Esophagus squamous epithelium (tissue), 5 donors: ENCODE measurements at regions not wholly inside any gene's neighbourhood (a gene's known extent, or its start where the extent isn't known, plus 50 kb on each side); places are given as distances from the start of the nearest gene placed in this dataset.

ENCODE experiments used
- DNase-seq: peaks from one replicate; lab custom pipeline; 2025; lab: John Stamatoyannopoulos, UW
- H3K27ac ChIP-seq, 4 donors: fragments of 200-600 bp; sonication (generic); one replicate each; pipeline ENCODE4 v1.5.1; 2016 to 2019; ENCODE audit warnings: mild to moderate bottlenecking in 1 of 4
- H3K27me3 ChIP-seq, 4 donors: fragments of 200-600 bp; sonication (generic); 1 replicate in 3 of 4; 2 replicates in 1 of 4; pipeline versions ENCODE4 v1.5.1 to v1.6.0; 2017 to 2021; ENCODE audit warnings: antibody characterized with exemption in 1 of 4
- H3K36me3 ChIP-seq, 3 donors: fragments of 200-600 bp; sonication (generic); one replicate each; pipeline ENCODE4 v1.5.1; 2016 to 2019
- H3K4me1 ChIP-seq, 3 donors: fragments of 200-600 bp; sonication (generic); one replicate each; pipeline ENCODE4 v1.5.1; 2017 to 2019
- H3K4me3 ChIP-seq, 4 donors: fragments of 200-600 bp; sonication (generic); 1 replicate in 3 of 4; 2 replicates in 1 of 4; pipeline ENCODE4 v1.5.1; 2016 to 2019; ENCODE audit warnings: mild to moderate bottlenecking in 2 of 4, moderate library complexity in 1 of 4
- H3K9me3 ChIP-seq, 3 donors: fragments of 200-600 bp; sonication (generic); one replicate each; pipeline ENCODE4 v1.5.1; 2016 to 2019
- CTCF ChIP-seq, 6 experiments: fragments of 450-650 bp in 4 of 6; fragments of 200-600 bp in 2 of 6; sonication (generic) in 2 of 6; IDR thresholded peaks; one replicate each; pipeline ENCODE4 v1.5.1; 2016 to 2019; ENCODE audit warnings: antibody characterized with exemption in 6 of 6, mild to moderate bottlenecking in 4 of 6, moderate library complexity in 4 of 6
- POLR2A ChIP-seq, 4 donors: fragments of 450-650 bp; IDR thresholded peaks; one replicate each; pipeline ENCODE4 v1.6.1; 2017; ENCODE audit warnings: antibody characterized with exemption in 4 of 4, mild to moderate bottlenecking in 4 of 4, moderate library complexity in 3 of 4
- WGBS, 2 donors: methylation state at CpG; one replicate each; pipeline ENCODE4 v1.1.5; 2018; 5-methylcytosine and 5-hydroxymethylcytosine counted together
- intact Hi-C: fragments of 100-400 bp; cut with DNase I; formaldehyde crosslinking; loops from one replicate; pipeline ENCODE4 v1.15.0; 2022
- donor health status: DM: yes; HTN: yes; CAD: no.

- WGBS, 2 donors, result no CpG with 5 or more reads among the region's 1 CpG
- intact Hi-C loops, result no loop called here
- DNase-seq, result no peak
Observed at GRCh38 chr7:109059089-109059488, 489.4 kb downstream of the DNAJB9 start.

DNA sequence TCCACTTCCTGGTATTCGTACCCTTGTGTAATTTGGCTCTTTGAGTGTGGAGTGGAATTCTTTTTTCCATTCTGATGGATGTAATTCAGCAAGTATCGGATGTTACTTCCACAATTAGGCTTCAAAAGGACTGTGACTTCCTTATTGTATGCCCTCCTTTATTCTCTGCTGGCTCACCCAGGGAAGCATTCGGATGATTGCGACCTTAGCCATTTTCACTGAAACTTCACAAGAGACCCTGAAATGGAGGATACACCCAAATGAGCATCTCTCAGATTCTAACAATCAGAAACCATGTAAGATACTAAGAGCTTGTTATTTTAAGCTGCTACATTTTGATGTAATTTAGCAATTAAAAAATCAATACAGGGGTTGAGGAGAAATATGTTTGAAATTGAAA, 493.1 kb downstream of the DNAJB9 start:
- no peak overlapping the region for H3K27ac ChIP-seq
- TF ChIP-seq POLR2A (IDR thresholded peaks at IDR 0.05) (no peak), CTCF (IDR thresholded peaks at IDR 0.05) (no peak)
- H3K27me3 ChIP-seq, result no peaks in the 10 kb centered on the region
- intact Hi-C loops, result no loop called here
- H3K9me3 ChIP-seq, result no peaks in the 10 kb centered on the region
- no peak overlapping the region for H3K4me3 ChIP-seq
- H3K4me1 ChIP-seq, result no peaks in the 10 kb centered on the region
- 70 to 79% methylated on average over 4 of the region's 4 CpGs for WGBS, 2 donors
- DNase-seq, result no peak
- H3K36me3 ChIP-seq, result no peaks in the 10 kb centered on the region

More at GRCh38 chr7:109059089-109059488, 489.4 kb downstream of the DNAJB9 start:
- TF ChIP-seq POLR2A (IDR thresholded peaks at IDR 0.05), result no peak
- no peak for TF ChIP-seq CTCF (IDR thresholded peaks at IDR 0.05)
- Histone ChIP-seq H3K27me3 (no peaks in the 10 kb centered on the region), H3K4me3 (no peak overlapping the region), H3K4me1 (no peaks in the 10 kb centered on the region), H3K36me3 (no peaks in the 10 kb centered on the region), H3K9me3 (no peaks in the 10 kb centered on the region), H3K27ac (no peak overlapping the region)

- no peaks in the 10 kb centered on the region for H3K36me3 ChIP-seq
- H3K9me3 ChIP-seq, result no peaks in the 10 kb centered on the region
- H3K4me1 ChIP-seq, result no peaks in the 10 kb centered on the region
- TF ChIP-seq CTCF (IDR thresholded peaks at IDR 0.05), result no peak
- no peak for TF ChIP-seq POLR2A (IDR thresholded peaks at IDR 0.05)
- H3K4me3 ChIP-seq, result no peak overlapping the region
- DNase-seq, result no peak
- no peaks in the 10 kb centered on the region for H3K27me3 ChIP-seq
- 83 to 93% methylated on average over 3 of the region's 3 CpGs for WGBS, 2 donors
- intact Hi-C loops, result no loop called here
- no peak overlapping the region for H3K27ac ChIP-seq
Observed at GRCh38 chr7:109073543-109073942, 503.9 kb downstream of the DNAJB9 start.

GRCh38 chr7:109076396-109076972, 506.8 kb downstream of the DNAJB9 start:
- intact Hi-C loops, result no loop called here
- 50 to 65% methylated on average over 2 of the region's 2 CpGs for WGBS, 2 donors
- Histone ChIP-seq H3K36me3 (no peaks in the 10 kb centered on the region), H3K27ac (no peak overlapping the region), H3K4me3 (no peak overlapping the region), H3K9me3 (no peaks in the 10 kb centered on the region), H3K4me1 (no peaks in the 10 kb centered on the region), H3K27me3 (no peaks in the 10 kb centered on the region)
- no peak for DNase-seq
- TF ChIP-seq CTCF (IDR thresholded peaks at IDR 0.05) (no peak), POLR2A (IDR thresholded peaks at IDR 0.05) (no peak)

DNA sequence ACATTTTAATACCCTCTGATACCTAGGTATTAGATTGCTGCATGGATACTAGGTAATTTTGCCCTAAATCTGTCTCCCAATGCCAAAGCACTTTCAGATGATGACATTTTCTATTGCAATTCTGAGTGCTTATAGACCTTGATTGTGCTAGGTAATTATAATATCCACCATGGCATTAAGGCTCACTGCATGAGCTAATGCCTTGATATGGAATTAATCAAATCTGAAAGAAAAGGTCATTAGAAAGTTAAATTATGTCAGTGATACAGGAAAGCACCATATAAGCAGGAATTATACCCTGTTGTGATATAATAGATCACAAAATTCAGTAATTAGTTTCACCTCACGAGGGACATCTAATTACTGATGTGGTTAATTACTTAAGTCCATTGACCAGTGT, 521.4 kb downstream of the DNAJB9 start:
- H3K9me3 ChIP-seq, result no peaks in the 10 kb centered on the region
- no peaks in the 10 kb centered on the region for H3K4me1 ChIP-seq
- intact Hi-C loops, result no loop called here
- no peak for DNase-seq
- no peak for TF ChIP-seq CTCF (IDR thresholded peaks at IDR 0.05)
- no peak for TF ChIP-seq POLR2A (IDR thresholded peaks at IDR 0.05)
- no peak overlapping the region for H3K27ac ChIP-seq
- no peak overlapping the region for H3K4me3 ChIP-seq
- no peaks in the 10 kb centered on the region for H3K27me3 ChIP-seq
- H3K36me3 ChIP-seq, result no peaks in the 10 kb centered on the region
- 52% methylated on average over 1 of the region's 1 CpG for WGBS, 2 donors
